OCI-M1 (cell line): ENCODE measurements at regions not wholly inside any gene's neighbourhood (a gene's known extent, or its start where the extent isn't known, plus 50 kb on each side); places are given as distances from the start of the nearest gene placed in this dataset.
"Not testable (repeated sequence)": the region's sequence is repeated elsewhere in the genome, so short reads cannot be mapped to it uniquely, and the experiment has no call there.

Source experiments
- DNase-seq: peaks from one replicate; lab custom pipeline; 2025; lab: John Stamatoyannopoulos, UW

DNA sequence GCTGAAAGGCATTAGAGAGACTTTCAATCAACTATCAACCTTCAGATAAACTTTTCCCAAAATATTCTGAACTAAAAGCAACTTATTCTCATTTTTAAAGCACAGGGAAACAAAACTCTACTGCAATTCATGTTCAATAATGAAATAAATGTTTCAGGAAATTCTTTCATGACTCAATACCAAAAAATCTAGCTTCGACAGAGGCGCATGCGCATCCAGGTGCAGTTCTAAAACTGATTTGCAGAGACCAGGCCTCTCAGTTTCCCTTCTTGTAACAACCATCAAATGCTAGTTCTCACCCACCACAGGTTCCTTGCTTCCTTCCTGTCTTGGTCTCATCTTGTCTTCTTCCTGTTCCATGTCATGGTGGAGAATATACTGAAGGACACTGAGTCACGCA lies 55.3 kb upstream of the NRBF2 start:
- DNase-seq: no peak

DNA sequence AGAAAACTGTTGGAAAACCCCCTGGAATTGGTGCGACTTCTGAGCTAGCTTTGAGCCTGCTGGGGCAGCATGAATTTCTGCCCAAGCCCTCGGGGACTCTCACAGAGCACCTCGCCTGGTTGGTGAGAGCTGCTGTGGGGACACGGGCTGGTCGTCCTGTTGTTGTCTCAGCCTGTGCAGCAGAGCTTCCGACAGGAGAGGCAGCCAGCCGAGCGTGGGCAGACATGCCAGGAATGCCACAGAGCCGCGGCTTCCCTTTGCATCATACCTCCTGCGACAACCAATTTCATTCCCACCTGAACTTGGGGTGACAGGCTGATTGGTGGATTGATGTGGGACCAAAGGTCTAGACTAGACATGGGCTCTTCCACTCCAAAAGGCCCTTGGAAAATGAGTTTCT lies 60.2 kb upstream of the NRBF2 start:
- DNase-seq: no peak

DNA sequence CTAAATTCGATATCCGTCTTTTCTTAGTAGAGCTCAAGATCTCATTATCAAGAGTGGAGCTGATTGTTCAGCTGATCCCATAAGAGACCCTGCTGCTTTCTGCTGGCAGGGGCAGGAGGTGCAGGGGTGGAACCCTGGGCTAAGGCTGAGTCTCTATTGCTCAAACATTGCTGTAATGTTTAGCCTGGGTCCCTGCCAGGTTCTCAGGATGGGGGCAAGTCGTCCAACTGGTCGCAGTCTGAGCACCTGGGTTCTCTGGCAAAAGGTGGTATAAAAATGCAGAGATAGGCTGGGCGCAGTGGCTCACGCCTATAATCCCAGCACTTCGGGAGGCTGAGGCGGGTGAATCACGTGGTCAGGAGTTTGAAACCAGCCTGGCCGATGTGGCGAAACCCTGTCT lies 62.0 kb upstream of the NRBF2 start:
- no peak for DNase-seq

DNA sequence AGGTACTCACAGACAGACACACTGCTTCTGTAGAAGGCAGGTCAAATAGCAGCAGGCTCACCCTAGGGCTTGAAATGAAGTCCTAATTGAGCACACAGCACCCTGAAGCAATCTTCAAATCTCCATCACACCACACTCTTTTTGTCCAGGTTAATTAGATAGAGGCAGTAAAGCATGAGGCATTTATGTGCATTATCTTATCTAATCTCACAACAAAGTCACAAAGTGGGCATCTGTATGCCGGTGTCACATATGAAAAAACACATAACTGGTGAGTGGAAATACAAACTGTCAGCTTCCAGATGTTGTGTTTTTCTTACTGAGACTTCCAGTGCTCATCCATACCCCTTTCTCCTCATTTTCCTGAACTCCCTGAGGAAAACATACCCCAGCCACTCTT lies 63.8 kb upstream of the NRBF2 start:
- no peak for DNase-seq

DNA sequence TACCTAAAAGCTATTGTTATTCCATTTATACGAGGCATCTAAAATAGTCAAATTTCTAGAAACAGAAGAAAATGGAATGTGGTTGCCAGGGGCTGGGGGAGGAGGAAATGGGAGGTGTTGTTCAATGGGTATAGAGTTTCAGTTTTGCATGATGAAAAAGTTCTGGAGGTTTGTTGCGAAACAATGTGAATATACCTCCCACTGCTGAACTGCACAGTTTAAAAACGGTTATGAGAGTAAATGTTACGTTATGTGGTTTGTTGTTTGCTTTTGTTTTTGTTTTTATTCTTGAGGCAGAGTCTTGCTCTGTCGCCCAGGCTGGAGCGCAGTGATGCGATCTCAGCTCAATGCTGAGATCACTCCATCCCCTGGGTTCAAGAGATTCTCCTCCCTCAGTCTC lies 64.9 kb upstream of the NRBF2 start:
- peak; percentile 63 for DNase-seq

DNA sequence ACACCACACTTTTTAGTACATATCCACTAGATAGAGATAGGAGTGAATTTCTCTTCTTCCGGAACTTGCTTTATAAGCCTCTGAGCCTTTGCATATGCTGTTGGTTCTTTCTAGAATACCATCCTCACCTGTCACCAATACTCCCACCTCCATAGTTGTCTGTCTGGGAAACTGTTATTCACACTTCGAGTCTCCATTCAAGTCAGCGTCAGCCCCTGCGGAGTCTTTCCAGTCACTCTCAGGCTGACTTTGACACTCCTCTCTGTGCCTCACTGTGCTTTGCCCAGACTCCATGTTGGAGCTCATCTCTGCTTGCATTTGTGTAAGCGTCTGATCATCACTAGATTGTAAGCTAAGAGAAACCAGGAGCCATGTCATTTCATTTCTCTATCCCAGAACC lies 66.5 kb upstream of the NRBF2 start:
- no peak for DNase-seq

DNA sequence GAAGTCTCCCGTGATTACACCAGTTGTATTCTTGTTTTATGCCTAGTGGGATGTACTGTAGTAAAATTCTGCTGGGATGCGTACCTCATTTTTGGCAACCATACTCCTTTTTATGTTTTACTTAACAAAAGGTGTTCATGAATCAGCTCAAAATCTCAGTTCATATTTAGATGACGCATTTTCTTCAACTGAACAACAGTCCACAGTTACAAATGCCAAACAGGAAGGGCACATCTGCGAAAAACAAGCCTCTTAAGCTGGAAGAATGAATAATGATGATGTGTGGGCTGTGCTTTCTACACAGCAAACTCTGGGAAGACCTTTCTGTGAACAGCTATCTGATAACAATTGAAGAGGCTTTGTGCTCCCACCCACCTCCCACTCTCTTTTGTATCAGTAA lies 68.4 kb upstream of the NRBF2 start:
- peak; percentile 22 for DNase-seq

DNA sequence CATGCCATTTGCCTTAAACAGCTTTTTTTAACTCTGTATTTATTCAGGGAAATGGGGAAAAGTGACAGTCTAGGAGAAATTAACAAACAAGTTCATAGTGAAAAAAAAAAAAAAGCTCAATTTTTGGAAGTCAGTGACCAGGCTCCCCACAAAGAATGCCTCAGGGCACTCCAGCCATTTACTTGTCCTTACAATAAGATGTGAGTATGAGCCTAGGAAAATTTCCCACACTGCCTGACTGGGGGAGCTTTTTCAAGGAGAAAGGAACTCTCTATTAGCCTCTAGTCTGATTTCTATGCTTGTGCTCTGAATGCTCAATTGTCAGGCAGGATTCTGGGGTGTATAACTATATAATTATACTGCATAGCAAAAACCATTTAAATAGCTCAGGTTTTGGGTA lies 74.9 kb upstream of the NRBF2 start:
- no peak for DNase-seq

DNA sequence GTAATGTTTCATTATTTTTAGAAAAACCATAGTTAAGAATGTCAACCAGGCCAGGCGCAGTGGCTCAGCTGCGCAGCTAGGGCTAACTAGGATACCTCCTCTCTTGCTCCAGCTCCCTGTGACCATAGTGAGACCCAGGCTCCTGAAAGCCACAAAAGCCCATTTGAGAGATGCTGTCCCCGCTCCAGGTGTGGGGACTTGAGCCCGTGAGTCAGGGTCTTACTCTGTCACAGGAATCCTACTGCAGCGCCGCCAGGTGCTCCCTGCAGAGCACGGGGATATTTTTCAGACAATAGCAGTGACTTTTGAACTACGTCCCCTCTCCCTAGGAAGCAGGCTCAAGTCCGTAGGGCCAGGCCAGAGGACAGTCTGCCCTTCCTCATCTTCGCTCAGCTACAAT lies 75.6 kb upstream of the NRBF2 start:
- no peak for DNase-seq

DNA sequence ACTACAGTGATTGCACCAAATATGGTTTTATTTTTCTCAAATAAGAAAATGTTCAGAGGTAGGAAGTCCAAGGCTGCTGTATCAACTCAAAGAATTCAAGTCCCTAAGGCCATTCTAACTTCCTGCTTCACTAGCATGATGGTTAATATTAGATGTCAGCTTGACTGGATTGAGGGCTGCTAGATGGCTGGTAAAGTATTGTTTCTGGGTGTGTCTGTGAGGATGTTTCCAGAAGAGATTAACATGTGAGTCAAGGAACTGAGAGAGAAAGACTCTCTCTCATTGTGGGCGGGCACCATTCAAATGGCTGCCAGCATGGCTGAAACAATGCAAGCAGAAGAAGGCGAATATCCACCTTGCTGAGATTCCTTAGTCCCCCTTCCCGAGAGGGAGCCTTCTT lies 77.4 kb upstream of the NRBF2 start:
- no peak for DNase-seq

DNA sequence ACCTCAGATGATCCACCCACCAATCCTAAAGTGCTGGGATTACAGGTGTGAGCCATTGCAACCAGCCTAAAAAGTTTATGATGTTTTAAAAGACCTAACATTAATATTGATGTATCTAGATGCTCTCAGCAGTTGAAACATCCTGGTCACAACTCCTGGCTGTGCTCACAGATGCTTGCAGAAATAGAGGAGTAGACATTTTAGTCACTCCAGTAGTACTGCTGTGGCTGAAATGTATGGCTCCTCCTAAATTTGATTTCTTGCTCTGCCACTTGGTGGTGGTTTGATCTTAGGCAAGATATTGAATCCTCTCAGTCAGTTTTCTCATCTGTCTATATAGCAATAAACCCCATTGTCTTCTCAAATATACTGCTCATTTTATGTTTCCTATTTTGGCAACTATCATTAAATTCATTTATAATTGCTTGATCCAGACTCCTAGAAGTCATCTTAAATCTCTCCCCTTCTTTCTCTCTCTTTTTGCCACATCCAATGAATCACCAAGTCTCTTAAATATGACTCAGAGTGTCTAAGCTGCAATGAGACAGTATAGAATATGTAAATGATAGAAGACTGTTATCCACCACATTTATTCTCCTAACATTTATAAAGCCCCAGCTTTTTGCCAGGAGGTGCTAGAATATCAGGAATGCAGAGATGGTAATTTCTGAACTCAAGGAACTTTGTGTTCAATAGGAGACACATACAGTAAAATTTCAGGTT lies 78.1 kb upstream of the NRBF2 start:
- DNase-seq: no peak

DNA sequence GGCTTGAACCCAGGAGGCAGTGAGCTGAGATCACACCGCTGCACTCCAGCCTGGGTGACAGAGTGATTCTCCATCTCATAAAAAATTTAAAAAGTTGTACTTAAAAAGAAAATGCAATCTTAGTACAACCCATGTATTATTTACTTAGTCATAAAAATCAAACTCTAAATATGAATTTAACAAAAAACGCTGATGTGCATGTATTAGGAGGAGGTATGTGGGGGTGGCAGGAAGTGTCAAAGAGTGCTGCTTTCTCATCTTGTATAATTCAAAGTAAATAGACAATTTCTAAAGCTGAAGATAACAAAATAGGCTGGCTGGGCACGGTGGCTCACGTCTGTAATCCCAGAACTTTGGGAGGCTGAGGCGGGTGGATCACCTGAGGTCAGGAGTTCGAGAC lies 81.0 kb upstream of the NRBF2 start:
- DNase-seq: no peak

DNA sequence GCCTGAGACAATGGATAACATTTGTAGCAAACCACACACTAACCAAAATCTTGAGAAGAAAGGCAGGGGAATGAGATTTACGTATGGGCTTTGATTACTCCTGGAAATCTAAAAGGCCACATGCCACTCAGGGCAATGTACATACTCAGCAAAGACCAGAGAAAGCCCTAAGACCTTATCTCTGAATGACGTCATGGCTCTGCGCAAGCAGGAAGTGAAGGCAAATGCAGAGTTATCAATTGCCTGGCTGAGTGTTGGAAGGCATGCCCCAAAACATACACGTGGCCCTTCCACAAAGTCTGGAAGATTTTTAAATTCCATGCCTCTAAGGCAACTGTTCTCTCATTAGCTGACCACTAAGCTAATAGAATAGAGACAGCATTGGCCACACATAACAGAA lies 90.9 kb upstream of the NRBF2 start:
- peak; percentile 53 for DNase-seq

DNA sequence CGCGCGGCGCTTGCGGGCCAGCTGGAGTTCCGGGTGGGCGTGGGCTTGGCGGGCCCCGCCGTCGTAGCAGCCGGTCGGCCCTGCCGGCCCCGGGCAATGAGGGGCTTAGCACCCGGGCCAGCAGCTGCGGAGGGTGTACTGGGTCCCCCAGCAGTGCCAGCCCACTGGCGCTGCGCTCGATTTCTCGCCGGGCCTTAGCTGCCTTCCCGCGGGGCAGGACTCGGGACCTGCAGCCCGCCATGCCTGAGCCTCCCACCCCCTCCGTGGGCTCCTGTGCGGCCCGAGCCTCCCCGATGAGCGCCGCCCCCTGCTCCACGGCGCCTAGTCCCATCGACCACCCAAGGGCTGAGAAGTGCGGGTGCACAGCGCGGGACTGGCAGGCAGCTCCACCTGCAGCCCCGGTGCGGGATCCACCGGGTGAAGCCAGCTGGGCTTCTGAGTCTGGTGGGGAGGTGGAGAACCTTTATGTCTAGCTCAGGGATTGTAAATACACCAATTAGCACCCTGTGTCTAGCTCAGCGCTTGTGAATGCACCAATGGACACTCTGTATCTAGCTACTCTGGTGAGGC lies 99.4 kb upstream of the NRBF2 start:
- DNase-seq: not testable (repeated sequence)

DNA sequence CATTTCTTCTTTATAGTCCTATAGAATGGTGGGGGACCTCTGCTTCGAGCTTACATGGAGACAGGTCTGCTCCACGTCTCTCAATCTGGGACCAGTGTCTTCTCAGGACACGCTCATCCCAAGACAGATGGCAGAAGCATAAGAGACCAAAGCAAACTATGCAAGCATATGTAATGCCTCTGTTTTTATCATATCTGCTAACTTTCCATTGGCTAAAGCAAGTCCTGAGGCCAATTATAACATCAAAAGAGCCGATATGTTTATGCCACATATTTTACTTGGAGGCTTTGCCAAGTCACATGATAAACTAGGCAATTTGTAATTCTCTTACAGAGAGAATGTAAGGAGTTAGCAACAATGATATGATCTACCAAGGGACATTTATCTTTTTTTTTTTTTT lies 102.6 kb upstream of the NRBF2 start:
- DNase-seq: no peak

DNA sequence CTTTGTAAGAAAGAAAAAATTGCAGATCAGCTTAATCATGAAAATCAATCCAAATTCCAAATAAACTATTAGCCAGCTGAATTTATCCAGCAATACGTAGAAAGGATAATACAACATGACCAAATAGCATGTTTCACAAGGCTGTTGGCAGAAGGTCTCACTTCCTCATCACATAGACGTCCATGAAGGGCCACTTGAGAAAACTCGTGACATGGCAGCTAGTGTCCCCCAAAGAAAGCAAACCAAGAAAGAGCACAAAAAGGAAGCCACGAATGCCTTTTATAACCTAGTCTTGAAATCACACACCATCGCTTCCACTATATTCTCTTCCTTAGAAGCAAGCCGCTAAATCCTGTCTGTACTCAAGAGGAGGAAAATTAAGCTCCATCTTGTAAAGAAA lies 105.6 kb upstream of the NRBF2 start:
- no peak for DNase-seq

DNA sequence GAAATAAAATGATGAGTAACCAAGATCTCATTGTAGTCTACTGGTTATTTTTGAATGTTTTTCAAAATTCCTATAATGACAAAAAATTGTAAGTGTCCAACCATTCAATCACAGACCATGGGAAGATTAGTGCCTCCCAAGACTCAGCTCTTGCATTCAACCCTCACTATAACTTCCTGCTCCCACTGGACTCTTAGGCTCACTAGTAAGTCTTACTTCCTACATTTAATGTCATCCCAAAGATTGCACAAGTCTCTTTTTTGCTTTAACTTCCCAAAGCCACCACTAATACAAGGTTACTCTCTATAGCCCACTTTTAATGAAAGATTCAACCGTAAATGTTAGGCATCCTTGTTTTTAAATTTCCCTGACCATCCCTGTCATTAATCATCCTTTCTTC lies 111.9 kb upstream of the NRBF2 start:
- DNase-seq: no peak

DNA sequence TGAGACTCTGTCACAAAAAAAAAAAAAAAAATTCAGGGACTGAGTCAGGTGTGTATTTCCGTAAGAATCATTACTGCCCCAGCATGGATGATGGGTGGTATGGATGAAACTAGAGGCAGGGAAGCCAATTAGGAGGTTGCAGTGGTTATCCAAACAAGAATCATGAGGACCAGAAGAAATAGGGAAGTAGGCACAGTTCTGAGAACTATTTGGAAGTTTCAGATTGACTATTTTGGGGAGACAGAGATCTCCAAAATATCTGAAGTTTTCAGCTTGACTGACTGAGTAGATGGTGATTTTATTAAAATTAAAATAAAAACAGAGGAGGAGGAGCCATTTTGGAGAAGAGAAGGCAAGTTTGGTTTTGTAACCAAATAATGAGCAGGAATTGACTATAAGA lies 119.4 kb upstream of the NRBF2 start:
- DNase-seq: no peak

DNA sequence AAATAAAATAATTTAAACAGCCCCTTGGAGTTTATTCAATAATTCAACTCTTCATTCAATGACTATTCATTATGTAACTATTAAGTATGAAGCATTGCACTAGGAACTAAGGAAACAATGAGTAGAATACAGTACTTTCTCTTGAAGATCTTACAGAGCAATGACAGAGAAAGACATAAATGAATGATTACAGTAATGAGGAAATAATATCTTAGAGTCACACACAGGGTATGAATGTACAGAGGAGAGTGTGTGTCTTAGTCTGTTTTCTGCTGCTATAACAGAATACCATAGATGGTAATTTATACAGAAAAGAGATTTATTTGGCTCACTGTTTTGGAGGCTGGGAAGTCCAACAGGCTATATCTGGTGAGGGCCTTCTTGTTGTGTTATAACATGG lies 120.5 kb upstream of the NRBF2 start:
- no peak for DNase-seq

DNA sequence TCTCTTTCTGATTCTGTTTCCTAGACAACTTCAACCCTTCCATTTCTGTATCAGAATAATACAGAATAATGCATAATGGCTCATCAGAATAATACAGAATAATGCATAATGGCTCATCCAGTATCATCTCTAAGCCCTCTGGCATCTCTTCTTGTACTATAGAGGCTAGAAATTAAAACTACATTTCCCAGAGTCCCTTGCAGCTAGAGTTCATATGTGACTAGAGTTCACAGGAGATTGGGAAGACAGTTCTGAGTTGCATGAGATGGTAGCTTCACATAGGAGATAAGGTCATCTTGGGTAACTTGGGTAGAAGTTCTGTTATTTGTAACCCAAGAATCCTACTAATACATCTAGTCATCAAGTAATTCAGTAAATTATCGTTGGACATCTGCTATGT lies 122.9 kb upstream of the NRBF2 start:
- no peak for DNase-seq

DNA sequence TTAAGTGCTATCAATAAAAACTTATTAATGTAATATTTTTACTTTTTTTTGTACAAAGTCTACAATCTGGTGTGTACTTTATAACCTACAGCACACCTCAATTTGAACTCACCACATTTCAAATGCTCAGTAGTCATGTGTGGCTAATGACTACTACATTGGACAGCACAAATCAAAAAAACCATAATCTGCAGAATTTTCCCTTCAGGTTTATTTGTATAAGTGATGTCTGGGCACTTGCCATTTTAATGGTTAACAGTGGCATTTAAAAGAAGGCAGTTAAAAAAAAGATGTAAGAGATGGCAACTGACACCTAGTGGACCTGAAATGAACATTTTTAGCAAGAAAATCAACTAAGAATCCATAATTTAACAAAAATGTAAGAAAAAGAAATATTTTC lies 124.6 kb upstream of the NRBF2 start:
- no peak for DNase-seq

DNA sequence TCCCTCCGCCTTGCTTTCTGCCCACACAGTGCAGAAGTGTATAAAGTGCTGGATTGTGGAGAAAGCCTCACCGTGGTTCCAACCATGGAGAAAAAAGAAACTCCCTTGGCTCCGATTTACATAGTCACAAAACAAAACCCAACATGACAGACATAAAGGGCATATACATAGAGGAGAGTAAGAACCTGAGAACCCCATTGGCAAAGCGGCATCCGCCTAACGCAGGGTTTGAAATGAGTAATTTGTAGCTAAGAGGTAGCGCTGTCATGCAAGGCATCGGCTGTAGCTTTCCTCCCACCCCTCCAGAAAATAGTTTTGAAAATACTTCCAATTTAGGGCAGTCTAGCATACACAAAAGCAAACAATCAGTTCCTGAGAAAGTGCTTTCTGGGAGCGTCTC lies 126.0 kb upstream of the NRBF2 start:
- no peak for DNase-seq

DNA sequence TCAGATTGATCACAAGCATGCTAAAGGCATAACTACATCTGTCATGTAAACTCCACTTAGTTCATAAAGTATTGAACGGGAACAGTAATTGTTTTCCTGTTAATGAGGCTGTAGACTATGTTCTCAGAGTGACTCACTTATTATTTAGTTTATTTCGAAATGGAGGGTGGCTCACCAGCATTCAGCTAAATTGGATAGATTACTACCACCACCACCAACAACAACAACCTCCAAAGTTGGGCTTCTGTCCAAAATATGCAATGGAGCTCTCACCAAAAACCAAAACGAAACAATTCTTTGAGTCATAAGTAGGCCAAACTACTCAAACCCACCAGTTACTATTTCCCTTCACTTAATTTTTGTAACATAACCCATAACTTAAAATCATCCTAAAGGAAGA lies 127.9 kb upstream of the NRBF2 start:
- no peak for DNase-seq

DNA sequence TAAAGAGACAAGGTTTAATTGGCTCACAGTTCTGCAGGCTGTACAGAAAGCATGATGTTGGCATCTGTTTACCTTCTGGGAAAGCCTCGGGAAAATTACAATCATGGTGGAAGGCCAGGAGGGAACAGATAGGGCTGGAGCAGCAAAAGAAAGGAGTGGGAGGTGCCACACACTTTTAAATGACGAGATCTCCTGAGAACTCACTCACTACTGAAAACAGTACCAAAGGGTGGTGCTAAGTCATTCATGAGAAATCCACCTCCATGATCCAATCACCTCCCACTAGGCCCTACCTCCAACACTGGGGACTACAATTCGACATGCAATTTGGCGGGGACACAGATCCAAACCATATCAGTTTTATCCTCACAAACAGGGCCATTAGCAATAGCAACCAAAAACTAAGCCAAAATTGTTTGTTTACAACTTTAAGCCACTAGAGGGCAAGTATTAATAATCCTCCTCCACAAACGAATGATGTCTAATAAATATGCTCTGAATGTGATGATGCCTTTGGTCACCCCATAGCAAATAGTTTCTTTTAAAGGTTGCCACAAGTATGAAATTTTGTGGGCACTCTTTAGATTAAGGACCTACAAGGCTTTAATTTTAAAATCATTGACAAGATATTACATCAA lies 129.2 kb upstream of the NRBF2 start:
- peak; percentile 13 for DNase-seq
